Parathyroid adenoma (tissue), 2 donors: ENCODE measurements at regions not wholly inside any gene's neighbourhood (a gene's known extent, or its start where the extent isn't known, plus 50 kb on each side); places are given as distances from the start of the nearest gene placed in this dataset.

Experiments used
- H2AFZ ChIP-seq: fragments of 300-600 bp; sonication (generic); one replicate; pipeline ENCODE4 v1.7.0; 2017; ENCODE audit warnings: antibody characterized with exemption, mild to moderate bottlenecking
- H3K27ac ChIP-seq: fragments of 300-600 bp; sonication (generic); one replicate; pipeline ENCODE4 v1.7.0; 2017
- H3K27me3 ChIP-seq: fragments of 300-600 bp; sonication (generic); one replicate; pipeline ENCODE4 v1.7.0; 2017; ENCODE audit warnings: low read length; ENCODE audit not compliant: control insufficient read depth, insufficient read depth
- H3K36me3 ChIP-seq: fragments of 300-600 bp; sonication (generic); one replicate; pipeline ENCODE4 v1.7.0; 2017; ENCODE audit warnings: low read length; ENCODE audit not compliant: control insufficient read depth, insufficient read depth
- H3K4me1 ChIP-seq: fragments of 300-600 bp; sonication (generic); one replicate; pipeline ENCODE4 v1.7.0; 2017; ENCODE audit warnings: control low read depth
- H3K4me2 ChIP-seq: fragments of 300-600 bp; sonication (generic); one replicate; pipeline ENCODE4 v1.7.0; 2017; ENCODE audit warnings: low read length
- H3K4me3 ChIP-seq: fragments of 300-600 bp; sonication (generic); one replicate; pipeline ENCODE4 v1.7.0; 2017; ENCODE audit warnings: low read depth, low read length
- H3K79me2 ChIP-seq: fragments of 300-600 bp; sonication (generic); one replicate; pipeline ENCODE4 v1.7.0; 2017; ENCODE audit warnings: control low read depth
- H3K9ac ChIP-seq: fragments of 300-600 bp; sonication (generic); one replicate; pipeline ENCODE4 v1.7.0; 2017; ENCODE audit warnings: mild to moderate bottlenecking
- H3K9me3 ChIP-seq: fragments of 300-600 bp; sonication (generic); one replicate; pipeline ENCODE4 v1.7.0; 2017; ENCODE audit warnings: low read length; ENCODE audit not compliant: control insufficient read depth
- CTCF ChIP-seq: fragments of 300-600 bp; sonication (generic); IDR thresholded peaks from one replicate; pipeline ENCODE4 v1.7.0; 2017; ENCODE audit warnings: antibody characterized with exemption, mild to moderate bottlenecking
- donor health status: primary hyperparathyroidism.

- no peaks in the 10 kb centered on the region for H3K36me3 ChIP-seq
- H3K27me3 ChIP-seq = no peaks in the 10 kb centered on the region
- H2AFZ ChIP-seq = no peak overlapping the region
- no peak for TF ChIP-seq CTCF
- no peaks in the 10 kb centered on the region for H3K79me2 ChIP-seq
- H3K9ac ChIP-seq = no peak overlapping the region
- H3K4me3 ChIP-seq = no peak overlapping the region
- H3K9me3 ChIP-seq = no peaks in the 10 kb centered on the region
- no peaks in the 10 kb centered on the region for H3K4me1 ChIP-seq
- H3K27ac ChIP-seq = no peak overlapping the region
- no peak overlapping the region for H3K4me2 ChIP-seq
Measured at GRCh38 chr20:24382331-24382730, 87.1 kb upstream of the SYNDIG1 start.

GRCh38 chr20:24381886-24382285, 87.5 kb upstream of the SYNDIG1 start:
- Histone ChIP-seq H3K4me2 (no peak overlapping the region), H3K4me1 (no peaks in the 10 kb centered on the region), H3K4me3 (no peak overlapping the region), H3K27me3 (no peaks in the 10 kb centered on the region), H2AFZ (no peak overlapping the region), H3K9ac (no peak overlapping the region), H3K9me3 (no peaks in the 10 kb centered on the region), H3K27ac (no peak overlapping the region), H3K36me3 (no peaks in the 10 kb centered on the region), H3K79me2 (no peaks in the 10 kb centered on the region)
- TF ChIP-seq CTCF = no peak

GRCh38 chr20:24379484-24379927, 89.9 kb upstream of the SYNDIG1 start:
- H3K4me1 ChIP-seq = no peaks in the 10 kb centered on the region
- H3K27ac ChIP-seq = no peak overlapping the region
- no peak overlapping the region for H3K4me2 ChIP-seq
- H3K27me3 ChIP-seq = no peaks in the 10 kb centered on the region
- no peak overlapping the region for H2AFZ ChIP-seq
- no peaks in the 10 kb centered on the region for H3K79me2 ChIP-seq
- H3K9me3 ChIP-seq = no peaks in the 10 kb centered on the region
- H3K4me3 ChIP-seq = no peak overlapping the region
- no peak overlapping the region for H3K9ac ChIP-seq
- TF ChIP-seq CTCF = no peak
- no peaks in the 10 kb centered on the region for H3K36me3 ChIP-seq

GRCh38 chr20:24378661-24379483, 90.6 kb upstream of the SYNDIG1 start:
- H3K79me2 ChIP-seq = no peaks in the 10 kb centered on the region
- H2AFZ ChIP-seq = no peak overlapping the region
- H3K4me1 ChIP-seq = no peaks in the 10 kb centered on the region
- no peak overlapping the region for H3K4me2 ChIP-seq
- H3K4me3 ChIP-seq = no peak overlapping the region
- no peak overlapping the region for H3K9ac ChIP-seq
- no peak overlapping the region for H3K27ac ChIP-seq
- no peak for TF ChIP-seq CTCF
- no peaks in the 10 kb centered on the region for H3K36me3 ChIP-seq
- no peaks in the 10 kb centered on the region for H3K9me3 ChIP-seq
- H3K27me3 ChIP-seq = no peaks in the 10 kb centered on the region
